T-helper 1 cell treated with Interleukin-12 subunit alpha and Interleukin-12 subunit beta and Interleukin-4 antibody, amounts not matched to agents 30 ng/mL and 1 ng/mL, for 36 hours (primary cell): ENCODE measurements at regions not wholly inside any gene's neighbourhood (a gene's known extent, or its start where the extent isn't known, plus 50 kb on each side); places are given as distances from the start of the nearest gene placed in this dataset.

ENCODE experiments used
- intact Hi-C: fragments of 100-400 bp; cut with micrococcal nuclease; formaldehyde crosslinking; loops from one replicate; pipeline ENCODE4 v1.15.1; 2024

DNA sequence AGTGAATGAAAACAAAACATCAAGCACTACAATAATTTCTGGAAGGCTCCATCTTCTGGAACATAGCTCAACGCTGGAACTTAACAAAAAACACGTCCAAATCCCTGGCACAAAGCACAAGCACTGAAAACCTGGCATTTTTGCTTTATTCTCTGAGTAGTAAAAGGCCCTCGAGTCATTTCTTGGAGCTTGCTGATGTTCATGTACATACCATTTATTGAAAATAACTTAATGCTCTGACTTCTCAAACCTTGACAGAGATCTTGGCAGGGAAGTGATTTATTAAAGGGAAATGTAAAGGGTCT is 76.5 kb upstream of the STK17B start:
- intact Hi-C loops = loop anchor here (5.0 to 10.0 kb wide), 2 partner anchors 669 to 1783 kb away; no protein-coding TSS in a partner anchor

DNA sequence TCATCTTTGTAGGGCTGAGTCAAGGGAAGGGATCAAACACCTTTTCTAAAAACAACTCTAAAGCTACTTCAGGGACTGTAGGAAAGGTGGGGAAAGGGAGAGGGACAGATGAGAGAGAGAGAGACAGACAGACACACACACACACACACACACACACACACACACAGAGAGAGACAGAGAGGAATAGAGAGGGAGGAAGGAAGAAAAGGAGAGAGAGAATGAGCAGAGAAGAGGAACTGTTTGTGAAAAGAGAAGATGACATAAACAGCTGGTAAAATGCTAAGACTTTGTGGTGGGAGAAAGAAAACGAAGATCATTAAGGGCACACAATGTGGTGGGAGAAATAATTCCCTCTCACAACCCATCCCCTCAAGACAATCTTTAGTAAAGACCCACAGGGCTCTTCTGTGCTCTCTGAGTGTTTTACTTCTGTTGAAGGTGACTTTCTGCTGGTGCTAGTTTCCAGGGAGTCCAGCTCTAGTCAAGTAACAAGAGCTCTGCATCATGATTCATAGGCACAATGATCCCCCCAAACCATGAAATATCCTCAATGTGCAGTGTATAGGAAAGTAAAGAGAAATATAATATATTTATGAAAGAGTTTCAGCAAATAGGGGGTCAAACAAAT is 77.2 kb upstream of the STK17B start:
- intact Hi-C loops = loop anchor here (5.0 to 10.0 kb wide), 2 partner anchors 669 to 1784 kb away; no protein-coding TSS in a partner anchor

DNA sequence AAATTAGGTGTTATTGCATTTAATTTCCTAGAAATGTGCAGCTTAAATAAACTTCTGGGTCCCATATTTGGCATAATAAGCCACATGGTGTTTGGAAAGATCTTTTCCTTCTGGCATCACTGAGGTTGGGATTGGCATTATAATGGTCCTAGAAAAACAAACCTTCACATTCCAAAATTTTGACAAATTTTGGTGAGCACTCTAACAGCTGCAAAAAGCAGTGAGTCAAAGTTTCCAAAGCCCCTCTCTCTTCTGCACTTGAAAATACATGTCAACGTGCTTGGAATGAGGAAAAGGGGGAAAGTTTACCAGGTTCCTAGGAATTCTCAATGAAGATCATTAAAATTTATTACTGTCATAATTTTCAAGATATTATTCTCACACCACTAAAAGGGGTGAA is 77.8 kb upstream of the STK17B start:
- intact Hi-C loops = loop anchor here (5.0 to 10.0 kb wide), 2 partner anchors 668 to 1784 kb away; no protein-coding TSS in a partner anchor

DNA sequence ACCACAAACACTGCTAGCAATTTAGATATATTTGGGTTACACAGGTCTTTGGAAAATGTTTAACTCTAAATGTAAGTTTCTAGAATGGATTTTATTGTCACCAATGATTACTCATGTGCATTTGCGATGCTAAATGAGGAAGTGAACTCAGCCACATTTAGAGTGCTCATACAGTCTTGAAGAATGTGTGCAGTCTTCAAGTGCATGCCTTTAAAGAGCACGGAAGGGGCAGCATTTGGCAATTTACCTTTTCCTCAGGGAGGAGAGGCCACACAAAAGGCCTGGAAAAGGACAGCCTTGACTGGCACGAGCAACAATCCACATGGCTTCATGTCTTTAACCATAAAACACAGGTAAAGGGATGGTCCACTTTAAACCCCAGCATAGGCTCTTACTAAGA is 78.5 kb upstream of the STK17B start:
- intact Hi-C loops = loop anchor here (1.0 to 10.0 kb wide), 3 partner anchors 10 to 1785 kb away; no protein-coding TSS in a partner anchor

DNA sequence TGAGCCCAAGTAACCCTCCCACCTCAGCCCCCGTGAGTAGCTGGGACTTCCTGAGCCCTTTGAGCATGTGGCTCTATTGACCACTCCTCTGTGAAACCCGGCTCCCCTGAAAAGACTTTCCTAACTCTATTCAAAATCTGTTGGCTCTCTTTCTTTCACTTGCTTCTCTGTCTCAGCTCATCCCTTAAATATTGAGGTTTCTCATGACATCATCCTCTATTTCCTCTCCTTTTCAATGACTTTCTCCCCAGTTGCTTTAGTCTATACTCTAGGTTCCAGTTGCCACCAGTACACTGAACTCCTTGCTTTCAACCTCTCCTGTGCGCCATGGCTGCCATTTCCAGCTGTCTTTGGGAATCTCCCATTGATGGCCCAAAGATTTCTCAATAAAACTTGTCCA is 79.8 kb upstream of the STK17B start:
- intact Hi-C loops = no loop called here

DNA sequence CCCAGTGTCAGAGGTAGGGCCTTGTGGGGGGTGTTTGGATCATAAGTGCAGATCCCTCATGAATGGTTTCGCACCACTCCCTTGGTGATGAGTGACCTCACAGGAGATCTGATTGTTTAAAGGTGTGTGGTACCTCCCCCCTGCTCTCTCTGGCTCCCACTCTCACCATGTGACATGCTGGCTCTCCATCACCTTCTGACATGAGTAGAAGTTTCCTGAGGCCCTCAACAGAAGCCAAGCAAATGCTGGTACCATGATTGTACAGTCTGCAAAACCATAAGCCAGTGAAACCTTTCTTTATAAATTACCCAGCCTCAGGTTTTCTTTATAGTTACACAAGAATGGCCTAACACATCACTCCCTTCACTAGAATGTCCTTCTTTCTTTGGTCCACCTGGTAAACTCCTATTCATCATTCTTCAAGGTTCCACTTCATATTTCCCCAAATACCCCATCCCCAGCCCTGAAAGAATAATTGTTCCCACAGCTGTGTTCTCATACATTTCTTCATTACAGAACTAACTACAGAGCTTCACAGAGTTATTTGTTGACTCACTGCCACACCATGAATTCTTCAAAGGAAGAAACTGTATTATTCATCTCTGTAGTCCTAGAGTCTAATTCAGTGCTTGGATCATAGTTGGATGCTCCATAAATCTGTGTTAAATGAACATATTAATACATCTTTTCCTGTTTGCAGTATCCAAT is 81.2 kb upstream of the STK17B start:
- intact Hi-C loops = loop anchor here (1.0 kb wide), 1 partner anchor 7 kb away; no protein-coding TSS in a partner anchor

DNA sequence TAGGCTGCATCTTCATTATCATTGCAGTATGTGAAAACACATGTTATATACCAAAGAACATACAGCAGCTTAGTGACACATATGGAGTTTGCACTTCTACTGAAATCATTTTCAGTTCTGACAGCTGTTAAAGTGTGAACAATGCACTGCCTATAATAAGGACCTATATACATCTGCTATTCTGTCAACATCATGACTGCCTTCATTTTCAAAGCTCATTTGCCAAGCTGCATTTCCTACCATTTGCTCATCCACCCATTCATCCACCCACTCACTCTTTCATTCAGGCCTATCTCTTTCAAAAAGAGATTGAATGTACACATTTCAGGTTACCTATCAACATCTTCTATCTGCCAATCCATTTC is 81.7 kb upstream of the STK17B start:
- intact Hi-C loops = loop anchor here (1.0 kb wide), 1 partner anchor 8 kb away; no protein-coding TSS in a partner anchor

DNA sequence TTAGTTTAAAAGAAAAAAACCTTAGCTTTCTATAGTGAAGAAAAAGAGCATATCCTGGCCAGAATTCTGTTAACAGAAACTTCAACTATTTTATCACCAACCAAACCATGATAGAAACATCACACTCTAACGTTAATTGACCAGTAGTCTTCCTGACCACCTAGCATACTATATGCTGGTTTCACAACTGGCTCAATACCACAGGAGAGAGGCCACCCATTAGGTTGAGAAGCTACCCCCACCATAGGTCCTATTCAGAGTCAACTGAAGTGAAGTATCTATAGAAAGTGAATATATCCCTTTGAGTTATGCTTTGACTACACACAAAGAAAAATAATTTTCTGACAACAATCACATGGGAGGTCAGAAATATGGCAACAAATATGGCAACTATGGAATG is 85.2 kb upstream of the STK17B start:
- intact Hi-C loops = no loop called here

DNA sequence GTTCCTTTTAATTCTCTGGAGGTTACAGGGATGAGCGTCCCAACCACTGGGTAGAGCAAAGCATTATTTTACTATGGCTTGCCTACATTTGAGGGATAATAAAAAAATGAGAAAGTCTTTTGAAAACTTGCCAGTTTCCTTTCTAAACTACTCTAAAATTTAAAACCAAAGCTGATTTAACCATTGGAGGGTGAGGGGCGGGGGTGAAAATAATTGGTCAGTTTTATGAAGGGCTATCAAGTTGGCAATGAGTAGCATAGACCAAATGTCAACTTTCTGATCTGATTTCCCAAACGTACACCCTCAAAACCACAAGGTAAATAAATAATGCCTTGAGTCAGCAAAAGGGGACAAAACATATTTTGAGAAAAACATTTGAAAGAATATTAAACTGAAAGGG is 85.7 kb upstream of the STK17B start:
- intact Hi-C loops = no loop called here

DNA sequence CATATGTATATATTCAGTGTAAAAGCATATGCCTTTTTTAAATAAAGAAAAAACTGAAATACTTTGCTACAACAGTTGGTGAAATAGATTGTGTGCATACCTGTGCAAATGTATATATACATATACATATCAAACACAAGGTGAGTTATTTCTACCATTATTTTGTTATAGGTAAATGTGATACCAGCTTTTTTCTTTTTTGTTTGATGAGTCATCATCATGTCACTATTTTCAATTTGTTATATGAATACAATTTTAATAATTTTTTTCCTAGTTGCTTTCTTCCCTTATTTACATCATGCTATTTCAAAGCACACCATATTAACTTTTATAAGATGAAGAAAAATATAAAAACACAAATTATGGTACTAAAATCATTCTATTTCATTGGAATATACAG is 87.0 kb upstream of the STK17B start:
- intact Hi-C loops = no loop called here

DNA sequence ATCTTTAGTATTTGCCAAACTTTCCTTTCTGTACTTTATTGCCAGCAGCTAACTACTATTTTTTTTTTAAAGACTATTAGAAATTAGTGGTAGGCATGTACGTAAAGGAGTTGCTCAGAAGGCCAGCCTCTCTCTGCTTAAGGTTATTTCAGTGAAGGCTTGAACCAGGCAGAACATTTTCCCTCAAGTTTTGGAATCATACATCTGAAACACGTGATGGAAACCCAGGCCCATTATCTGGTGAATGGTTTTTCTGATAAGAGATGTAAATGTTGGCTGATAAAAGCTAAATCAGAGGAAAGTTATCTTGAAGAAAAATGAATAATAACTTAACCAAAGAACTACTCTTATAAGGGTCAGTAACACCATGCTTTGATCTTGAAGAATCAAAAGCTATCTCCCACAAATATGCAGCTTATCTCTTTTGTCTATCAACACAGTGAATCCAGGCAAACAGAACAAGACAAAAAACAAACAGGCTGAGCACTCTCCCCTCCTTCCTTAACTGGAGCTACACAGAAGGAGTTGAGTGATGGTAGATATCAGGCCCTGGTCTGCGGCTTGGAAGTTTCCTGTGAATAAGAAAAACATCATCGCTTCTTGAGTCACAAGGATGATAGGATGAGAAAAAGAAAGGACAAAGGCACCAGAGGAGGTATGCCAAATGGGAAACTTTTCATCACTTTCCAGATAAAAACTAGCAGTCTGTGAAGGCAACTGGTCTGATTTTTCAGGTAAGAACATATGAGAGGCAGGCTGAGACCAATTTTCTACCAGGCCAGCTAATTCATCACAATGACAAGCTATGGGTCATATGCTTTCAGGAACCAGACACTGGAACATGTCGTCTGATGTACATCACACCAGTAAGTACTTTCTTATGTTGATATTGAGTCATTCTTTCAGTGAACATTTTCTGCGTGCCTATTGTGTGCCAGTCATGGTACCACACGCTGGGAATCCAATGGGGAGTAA is 88.4 kb upstream of the STK17B start:
- intact Hi-C loops = loop anchor here (1.0 to 10.0 kb wide), 10 partner anchors 9 to 1448 kb away; partner anchors contain the start of gene MARS2

DNA sequence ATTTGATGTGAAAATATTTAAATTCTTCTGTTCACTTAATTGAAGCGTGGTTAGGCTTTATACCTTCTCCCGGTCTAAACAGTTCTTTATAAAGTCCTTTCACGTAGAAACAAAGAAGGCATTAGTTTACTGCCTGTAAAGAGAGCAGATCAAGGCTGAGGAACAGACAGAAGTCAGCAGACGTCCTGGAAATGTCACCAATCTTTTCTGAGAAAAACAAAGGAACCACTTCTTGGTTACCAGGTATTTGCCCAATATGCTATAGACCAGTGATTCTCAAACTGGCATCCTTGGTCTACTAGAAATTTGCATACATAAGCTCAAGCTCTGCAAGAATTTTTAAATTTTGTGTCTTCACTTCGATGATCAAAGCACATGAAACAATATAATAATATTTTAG is 89.2 kb upstream of the STK17B start:
- intact Hi-C loops = loop anchor here (1.0 to 10.0 kb wide), 10 partner anchors 10 to 1447 kb away; partner anchors contain the start of gene MARS2

DNA sequence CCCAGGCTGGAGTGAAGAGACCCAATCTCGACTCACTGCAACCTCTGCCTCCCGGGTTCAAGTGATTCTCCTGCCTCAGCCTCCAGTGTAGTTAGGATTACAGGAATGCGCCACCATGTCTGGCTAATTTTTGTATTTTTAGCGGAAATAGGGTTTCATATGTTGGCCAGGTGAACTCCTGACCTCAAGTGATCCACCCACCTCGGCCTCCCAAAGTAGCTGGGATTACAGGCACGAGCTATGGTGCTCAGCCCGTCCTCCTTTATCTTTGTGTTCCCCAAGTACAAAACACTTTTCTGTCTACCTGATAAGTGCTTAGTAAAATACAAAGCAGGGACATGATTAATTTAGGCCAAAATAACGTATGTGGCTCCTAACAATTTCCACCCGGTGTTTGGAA is 91.2 kb upstream of the STK17B start:
- intact Hi-C loops = loop anchor here (1.0 to 10.0 kb wide), 10 partner anchors 12 to 1445 kb away; partner anchors contain the start of genes DNAH7, HSPE1 and MARS2

DNA sequence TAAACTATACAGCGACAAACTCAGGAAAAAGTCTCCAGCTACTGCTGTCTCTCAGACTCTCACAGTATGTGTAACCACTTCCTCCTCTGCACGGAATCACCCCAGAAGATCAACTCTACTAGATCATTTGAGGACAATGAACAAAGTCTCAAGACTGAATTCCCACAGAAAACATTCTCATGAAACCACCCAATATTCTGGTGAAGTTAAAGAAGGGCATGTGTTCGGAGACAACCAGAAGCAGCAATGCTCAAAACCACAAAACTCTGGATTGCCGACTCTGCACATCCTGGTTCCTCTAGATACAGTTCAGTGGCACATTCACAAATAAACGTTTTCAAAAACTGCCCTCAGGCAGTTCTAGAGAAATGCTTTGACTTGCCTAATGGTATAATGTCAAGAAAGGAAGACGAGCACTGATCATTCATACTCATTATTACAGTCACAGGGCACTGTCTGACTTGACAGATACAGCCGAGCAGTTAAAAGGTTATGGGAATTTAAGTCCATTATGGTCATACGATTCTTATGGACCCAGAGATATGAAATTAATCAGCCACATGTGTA is 91.9 kb upstream of the STK17B start:
- intact Hi-C loops = loop anchor here (1.0 to 10.0 kb wide), 10 partner anchors 11 to 1444 kb away; partner anchors contain the start of genes DNAH7, HSPE1 and MARS2

DNA sequence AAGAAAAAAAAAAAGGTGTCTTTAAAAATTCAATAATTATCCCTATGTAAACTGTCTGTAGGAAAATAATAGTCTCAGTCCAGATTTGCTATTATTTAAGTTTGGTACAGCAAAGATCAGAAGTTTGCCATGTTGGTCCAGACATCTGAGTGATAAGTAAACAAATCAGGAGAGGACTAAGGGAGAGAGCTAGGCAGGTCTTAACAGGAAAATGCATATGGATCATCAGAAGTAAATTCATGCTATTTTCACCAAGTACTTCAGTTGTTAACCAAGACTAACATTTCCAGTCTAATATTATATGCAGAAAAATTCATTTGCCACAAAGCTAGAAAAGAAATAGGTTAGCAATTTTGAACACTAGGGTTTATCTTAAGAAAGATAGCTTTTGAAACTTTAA is 95.0 kb upstream of the STK17B start:
- intact Hi-C loops = loop anchor here (10.0 kb wide), 2 partner anchors 948 to 1038 kb away; no protein-coding TSS in a partner anchor

DNA sequence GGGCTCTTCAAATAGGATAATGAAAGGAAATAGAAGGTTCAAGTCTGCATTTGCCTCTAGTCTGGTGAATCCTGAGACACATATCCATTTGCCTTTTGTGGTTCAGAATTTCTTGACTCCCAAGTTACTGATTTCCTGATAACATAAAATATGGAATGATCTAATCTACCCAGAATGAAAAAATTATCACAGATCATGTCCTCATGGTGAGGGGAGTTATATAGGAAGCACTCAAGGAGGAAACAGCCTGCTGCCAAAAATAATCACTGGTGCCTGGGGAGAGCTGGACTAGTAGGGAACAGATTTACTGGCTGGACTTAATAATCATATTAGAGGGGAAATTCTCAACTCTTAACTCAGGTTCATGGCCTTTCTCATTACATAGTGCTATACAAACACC is 95.5 kb upstream of the STK17B start:
- intact Hi-C loops = loop anchor here (10.0 kb wide), 2 partner anchors 948 to 1038 kb away; no protein-coding TSS in a partner anchor

DNA sequence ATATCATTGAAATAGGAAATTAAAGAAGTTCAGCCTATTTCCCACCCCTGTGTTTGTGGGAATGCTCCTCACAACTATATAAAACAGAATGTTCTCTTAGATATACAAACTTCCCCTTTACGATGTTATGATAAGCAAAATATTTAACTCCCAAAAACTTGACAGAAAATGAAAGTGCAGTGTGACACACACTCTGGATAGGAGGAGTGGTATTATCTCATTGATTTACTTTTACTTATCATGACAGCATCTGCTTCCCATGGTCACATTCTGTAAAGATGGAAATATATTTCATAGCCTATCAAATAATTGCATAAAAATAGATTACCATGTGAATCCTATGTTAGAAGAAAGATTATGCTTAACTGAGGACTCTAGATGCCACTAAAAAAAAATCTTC is 96.6 kb upstream of the STK17B start:
- intact Hi-C loops = loop anchor here (10.0 kb wide), 2 partner anchors 947 to 1037 kb away; no protein-coding TSS in a partner anchor

DNA sequence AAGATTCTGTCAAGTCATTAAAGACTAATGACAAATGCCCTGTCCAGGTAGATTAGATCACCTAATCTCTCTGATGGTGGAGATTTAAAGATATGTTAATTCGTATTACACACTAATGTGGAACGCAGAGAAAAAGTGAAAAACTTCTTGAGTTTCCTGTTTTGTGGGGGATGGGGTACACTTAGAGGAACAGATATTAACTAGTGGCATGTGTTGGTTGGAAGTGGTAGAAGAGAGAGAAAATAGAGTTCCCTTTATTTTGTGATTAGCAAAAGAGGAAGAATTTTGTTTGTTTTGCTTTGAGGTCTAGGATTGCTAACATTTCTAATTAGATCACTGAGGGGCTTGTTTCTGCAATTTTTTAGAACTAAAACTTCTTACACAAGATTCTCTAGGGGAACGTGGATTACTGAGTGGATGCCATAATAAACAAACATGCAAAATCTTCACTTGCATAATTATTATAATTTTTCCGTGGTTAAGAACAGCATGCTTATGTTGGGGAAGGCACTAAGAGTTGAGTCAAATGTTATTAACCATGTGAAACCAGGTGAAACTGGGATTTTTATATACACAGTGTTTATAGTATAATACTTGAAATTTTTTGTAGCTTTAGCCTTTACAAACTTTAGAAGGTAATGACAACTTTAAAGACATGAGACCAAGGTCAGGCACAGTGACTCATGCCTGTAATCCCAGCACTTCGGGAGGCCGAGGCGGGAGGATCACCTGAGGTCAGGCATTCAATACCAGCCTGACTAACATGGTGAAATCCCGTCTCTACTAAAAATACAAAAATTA is 97.4 kb upstream of the STK17B start:
- intact Hi-C loops = loop anchor here (10.0 kb wide), 2 partner anchors 946 to 1036 kb away; no protein-coding TSS in a partner anchor

DNA sequence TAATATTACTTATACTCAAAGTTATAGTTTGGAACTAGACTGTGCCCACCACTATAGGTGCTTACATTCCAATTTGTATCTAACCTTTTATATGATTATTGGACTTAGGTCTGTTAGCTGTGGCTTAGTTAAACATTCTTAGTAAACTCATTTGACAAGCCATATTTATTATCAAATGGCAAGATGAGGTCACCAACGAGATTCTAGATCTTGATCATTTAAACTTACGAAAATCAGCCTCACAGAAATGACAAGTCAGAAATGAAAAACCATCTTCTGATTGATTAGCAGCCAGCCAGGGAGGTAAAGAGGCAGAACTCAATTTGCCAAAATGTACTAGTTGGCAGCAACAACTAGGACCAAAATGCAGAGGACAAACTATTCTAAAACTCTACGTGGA is 100.4 kb upstream of the STK17B start:
- intact Hi-C loops = no loop called here

DNA sequence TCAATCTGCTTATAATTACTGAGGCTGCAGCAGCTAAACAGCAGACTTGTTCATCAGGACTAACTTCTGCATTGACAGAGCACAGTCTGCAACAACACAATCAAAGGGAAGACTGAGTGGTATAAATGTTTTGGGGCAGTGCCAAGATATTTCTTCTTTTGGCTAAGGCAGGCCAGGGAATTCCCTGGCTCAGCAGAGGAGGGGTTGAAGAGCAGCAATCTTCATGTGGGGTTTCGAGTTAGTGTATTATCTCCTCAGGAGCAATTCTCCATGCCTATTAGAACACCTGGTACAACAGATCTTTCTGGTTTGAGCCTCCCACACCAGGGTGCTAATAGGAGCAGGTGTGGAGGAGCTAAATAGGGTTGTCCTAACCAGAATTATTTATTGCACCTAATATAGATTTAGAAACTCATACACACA is 103.0 kb upstream of the STK17B start:
- intact Hi-C loops = loop anchor here (1.0 kb wide), 1 partner anchor 11 kb away; no protein-coding TSS in a partner anchor
